ENCODE measurements at regions not wholly inside any gene's neighbourhood (a gene's known extent, or its start where the extent isn't known, plus 50 kb on each side); places are given as distances from the start of the nearest gene placed in this dataset.

- DNase-seq: no peak
Observed at GRCh38 chr18:78699499-78699898, 280.1 kb upstream of the SALL3 start.

GRCh38 chr18:78701771-78702396 lies 277.7 kb upstream of the SALL3 start:
- no peak for DNase-seq

GRCh38 chr18:78703291-78703690 lies 276.3 kb upstream of the SALL3 start:
- no peak for DNase-seq

GRCh38 chr18:78704971-78705461 lies 274.6 kb upstream of the SALL3 start:
- DNase-seq: no peak

GRCh38 chr18:78709261-78709809 lies 270.3 kb upstream of the SALL3 start:
- DNase-seq: no peak

- no peak for DNase-seq
Observed at GRCh38 chr18:78711316-78711715, 268.3 kb upstream of the SALL3 start.

- DNase-seq: no peak
Observed at GRCh38 chr18:78711971-78712370, 267.6 kb upstream of the SALL3 start.

GRCh38 chr18:78713069-78713468 lies 266.5 kb upstream of the SALL3 start:
- no peak for DNase-seq

- DNase-seq: no peak
Observed at GRCh38 chr18:78713726-78714125, 265.9 kb upstream of the SALL3 start.

- no peak for DNase-seq
Observed at GRCh38 chr18:78716022-78716421, 263.6 kb upstream of the SALL3 start.

- no peak for DNase-seq
Observed at GRCh38 chr18:78716581-78716980, 263.0 kb upstream of the SALL3 start.

GRCh38 chr18:78717051-78717765 lies 262.4 kb upstream of the SALL3 start:
- no peak for DNase-seq

GRCh38 chr18:78717766-78718150 lies 261.9 kb upstream of the SALL3 start:
- no peak for DNase-seq

- no peak for DNase-seq
Observed at GRCh38 chr18:78719821-78720220, 259.8 kb upstream of the SALL3 start.

GRCh38 chr18:78720456-78721237 lies 259.0 kb upstream of the SALL3 start:
- no peak for DNase-seq

GRCh38 chr18:78721238-78721875 lies 258.3 kb upstream of the SALL3 start:
- DNase-seq: no peak

- DNase-seq: no peak
Observed at GRCh38 chr18:78721981-78722380, 257.6 kb upstream of the SALL3 start.

- DNase-seq: no peak
Observed at GRCh38 chr18:78722386-78722785, 257.2 kb upstream of the SALL3 start.

GRCh38 chr18:78722929-78723710 lies 256.5 kb upstream of the SALL3 start:
- DNase-seq: no peak

GRCh38 chr18:78724214-78724914 lies 255.3 kb upstream of the SALL3 start:
- no peak for DNase-seq

- no peak for DNase-seq
Observed at GRCh38 chr18:78725426-78725825, 254.2 kb upstream of the SALL3 start.

Measured in CD4-positive, alpha-beta T cell treated with Interleukin-15 for 1 hour (primary cell).